OCI-LY1 (cell line): ENCODE measurements at regions not wholly inside any gene's neighbourhood (a gene's known extent, or its start where the extent isn't known, plus 50 kb on each side); places are given as distances from the start of the nearest gene placed in this dataset.

ENCODE experiments used
- H2AFZ ChIP-seq: fragments of 200-600 bp; sonication (generic), shearing (Covaris generic); 2 replicates; pipeline ENCODE4 v1.6.0; 2014; ENCODE audit warnings: antibody characterized with exemption, mild to moderate bottlenecking, low read length
- H3F3A ChIP-seq: fragments of 200-600 bp; sonication (generic), shearing (Covaris generic); 2 replicates; pipeline ENCODE4 v1.6.0; 2014; ENCODE audit warnings: mild to moderate bottlenecking, antibody characterized with exemption, low read length, moderate library complexity; ENCODE audit not compliant: insufficient read depth
- H3K27ac ChIP-seq: fragments of 200-600 bp; sonication (generic); 2 replicates; pipeline ENCODE4 v1.5.1; 2014; ENCODE audit warnings: low read length, mixed run types, mild to moderate bottlenecking, low read depth; ENCODE audit not compliant: poor library complexity, severe bottlenecking
- H3K27me3 ChIP-seq: fragments of 200-600 bp; sonication (generic); 2 replicates; pipeline ENCODE4 v1.6.0; 2014; ENCODE audit warnings: antibody characterized with exemption, mild to moderate bottlenecking, low read length, moderate library complexity; ENCODE audit not compliant: insufficient read depth
- H3K36me3 ChIP-seq: fragments of 200-600 bp; sonication (generic); 2 replicates; pipeline ENCODE4 v1.6.1; 2014; ENCODE audit warnings: mild to moderate bottlenecking, antibody characterized with exemption, low read length, moderate library complexity, mixed read lengths; ENCODE audit not compliant: insufficient read depth
- H3K4me1 ChIP-seq: fragments of 200-600 bp; sonication (generic); 2 replicates; pipeline ENCODE4 v1.5.1; 2014; ENCODE audit warnings: mild to moderate bottlenecking, low read length, moderate library complexity; ENCODE audit not compliant: insufficient read depth, severe bottlenecking
- H3K4me2 ChIP-seq: fragments of 200-600 bp; sonication (generic), shearing (Covaris generic); 2 replicates; pipeline ENCODE4 v1.6.1; 2014; ENCODE audit warnings: low read length
- H3K4me3 ChIP-seq: fragments of 200-600 bp; sonication (generic); 2 replicates; pipeline ENCODE4 v1.5.1; 2014; ENCODE audit warnings: low read length, low read depth, mild to moderate bottlenecking, mixed read lengths; ENCODE audit not compliant: poor library complexity, severe bottlenecking
- H3K79me2 ChIP-seq: fragments of 200-600 bp; shearing (Covaris generic); 2 replicates; pipeline ENCODE4 v1.6.1; 2016; ENCODE audit warnings: mixed run types, low read length, mixed read lengths; ENCODE audit not compliant: insufficient read depth
- H3K9ac ChIP-seq: fragments of 200-600 bp; sonication (generic), shearing (Covaris generic); 2 replicates; pipeline ENCODE4 v1.6.1; 2014; ENCODE audit warnings: mild to moderate bottlenecking, low read length, mixed read lengths
- H3K9me2 ChIP-seq: fragments of 200-600 bp; sonication (generic), shearing (Covaris generic); 2 replicates; pipeline ENCODE4 v1.6.1; 2014; ENCODE audit warnings: low read depth, mild to moderate bottlenecking, low read length, mixed read lengths
- H3K9me3 ChIP-seq: fragments of 200-600 bp; shearing (Covaris generic); 2 replicates; pipeline ENCODE4 v1.6.1; 2014; ENCODE audit warnings: low read length, mixed read lengths
- H4K20me1 ChIP-seq: fragments of 200-600 bp; sonication (generic), shearing (Covaris generic); 2 replicates; pipeline ENCODE4 v1.6.0; 2016; ENCODE audit warnings: mild to moderate bottlenecking, low read length; ENCODE audit not compliant: insufficient read depth
- EZH2 ChIP-seq: fragments of 200-600 bp; sonication (generic), shearing (Covaris generic); IDR thresholded peaks from 2 replicates; pipeline ENCODE4 v1.8.0; 2017; ENCODE audit warnings: borderline replicate concordance, mixed run types, mild to moderate bottlenecking, antibody characterized with exemption, low read length, moderate library complexity, mixed read lengths
- TF ChIP-seq, protein P1 (sequence below): fragments of 200-600 bp; sonication (generic), shearing (Covaris generic); IDR thresholded peaks from 2 replicates; pipeline ENCODE4 v1.5.1; 2017; ENCODE audit warnings: mild to moderate bottlenecking, antibody characterized with exemption, low read length, moderate library complexity, mixed read lengths

DNA sequence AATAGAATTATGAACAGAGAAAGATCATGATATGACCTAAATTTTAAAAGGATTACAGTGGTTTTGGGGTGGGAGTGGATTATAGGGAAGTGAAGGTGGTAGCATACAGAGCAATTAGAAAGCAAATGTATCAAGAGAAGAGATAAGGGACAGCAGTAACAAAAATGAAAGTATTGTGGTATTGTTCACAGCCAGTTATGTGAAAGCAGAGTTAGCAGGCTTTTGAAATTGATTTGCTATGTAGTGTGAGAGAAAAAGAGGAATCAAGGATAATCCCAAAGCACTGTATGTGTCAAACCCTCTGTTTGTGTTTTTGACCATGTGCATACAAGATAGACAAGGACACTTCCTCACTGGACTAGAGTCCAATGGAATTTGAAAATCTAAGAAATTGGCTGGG is 1721.4 kb downstream of the PCDH9 start:
- H4K20me1 ChIP-seq = no peaks in the 10 kb centered on the region
- no peaks in the 10 kb centered on the region for H3K9me2 ChIP-seq
- no peaks in the 10 kb centered on the region for H3K9me3 ChIP-seq
- no peaks in the 10 kb centered on the region for H3F3A ChIP-seq
- TF ChIP-seq EZH2 = no peak
- TF ChIP-seq, protein P1, sequence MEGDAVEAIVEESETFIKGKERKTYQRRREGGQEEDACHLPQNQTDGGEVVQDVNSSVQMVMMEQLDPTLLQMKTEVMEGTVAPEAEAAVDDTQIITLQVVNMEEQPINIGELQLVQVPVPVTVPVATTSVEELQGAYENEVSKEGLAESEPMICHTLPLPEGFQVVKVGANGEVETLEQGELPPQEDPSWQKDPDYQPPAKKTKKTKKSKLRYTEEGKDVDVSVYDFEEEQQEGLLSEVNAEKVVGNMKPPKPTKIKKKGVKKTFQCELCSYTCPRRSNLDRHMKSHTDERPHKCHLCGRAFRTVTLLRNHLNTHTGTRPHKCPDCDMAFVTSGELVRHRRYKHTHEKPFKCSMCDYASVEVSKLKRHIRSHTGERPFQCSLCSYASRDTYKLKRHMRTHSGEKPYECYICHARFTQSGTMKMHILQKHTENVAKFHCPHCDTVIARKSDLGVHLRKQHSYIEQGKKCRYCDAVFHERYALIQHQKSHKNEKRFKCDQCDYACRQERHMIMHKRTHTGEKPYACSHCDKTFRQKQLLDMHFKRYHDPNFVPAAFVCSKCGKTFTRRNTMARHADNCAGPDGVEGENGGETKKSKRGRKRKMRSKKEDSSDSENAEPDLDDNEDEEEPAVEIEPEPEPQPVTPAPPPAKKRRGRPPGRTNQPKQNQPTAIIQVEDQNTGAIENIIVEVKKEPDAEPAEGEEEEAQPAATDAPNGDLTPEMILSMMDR = no peak
- no peak overlapping the region for H2AFZ ChIP-seq
- no peaks in the 10 kb centered on the region for H3K36me3 ChIP-seq
- H3K4me3 ChIP-seq = no peak overlapping the region
- no peaks in the 10 kb centered on the region for H3K27me3 ChIP-seq
- H3K4me1 ChIP-seq = peaks cover 12% of the 10 kb centered on the region
- H3K4me2 ChIP-seq = no peak overlapping the region
- no peak overlapping the region for H3K27ac ChIP-seq
- no peaks in the 10 kb centered on the region for H3K79me2 ChIP-seq
- H3K9ac ChIP-seq = no peak overlapping the region

DNA sequence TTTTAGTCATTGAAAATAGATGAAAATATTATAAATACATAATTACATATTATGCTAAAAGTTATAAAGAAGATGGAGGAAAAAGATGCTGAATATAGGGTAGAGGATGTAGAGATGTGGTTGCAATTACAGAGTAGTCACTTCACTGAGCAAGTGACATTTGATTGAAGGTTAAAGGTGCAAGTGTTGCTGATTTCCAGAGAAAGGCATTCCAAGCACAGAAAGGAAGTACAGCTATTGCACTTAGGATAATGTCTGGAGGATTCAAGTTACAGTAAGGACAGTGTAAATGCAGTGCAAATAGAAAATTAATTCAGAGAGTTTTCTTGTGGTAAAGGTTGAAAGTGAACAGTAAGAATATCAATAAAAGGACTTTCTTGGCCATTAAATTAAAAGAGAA is 1721.8 kb downstream of the PCDH9 start:
- no peaks in the 10 kb centered on the region for H3K27me3 ChIP-seq
- H3K4me2 ChIP-seq = no peak overlapping the region
- TF ChIP-seq, protein P1 = no peak
- no peak for TF ChIP-seq EZH2
- no peaks in the 10 kb centered on the region for H3F3A ChIP-seq
- no peak overlapping the region for H2AFZ ChIP-seq
- no peaks in the 10 kb centered on the region for H3K36me3 ChIP-seq
- no peak overlapping the region for H3K4me3 ChIP-seq
- H3K79me2 ChIP-seq = no peaks in the 10 kb centered on the region
- H4K20me1 ChIP-seq = no peaks in the 10 kb centered on the region
- no peaks in the 10 kb centered on the region for H3K9me2 ChIP-seq
- H3K9ac ChIP-seq = no peak overlapping the region
- H3K4me1 ChIP-seq = peaks cover 12% of the 10 kb centered on the region
- H3K27ac ChIP-seq = no peak overlapping the region
- H3K9me3 ChIP-seq = no peaks in the 10 kb centered on the region; the same call in 1 of the 2 replicates

GRCh38 chr13:65505941-65506340 is 1724.2 kb downstream of the PCDH9 start:
- peaks cover 12% of the 10 kb centered on the region for H3K4me1 ChIP-seq
- H3K36me3 ChIP-seq = no peaks in the 10 kb centered on the region
- H3K27me3 ChIP-seq = no peaks in the 10 kb centered on the region
- peak overlapping the region; percentile 19; the same call in 1 of the 2 replicates for H3K4me2 ChIP-seq
- H3K4me3 ChIP-seq = no peak overlapping the region
- no peaks in the 10 kb centered on the region for H3F3A ChIP-seq
- H2AFZ ChIP-seq = peak overlapping the region; percentile 96
- no peaks in the 10 kb centered on the region for H3K9me2 ChIP-seq
- no peak overlapping the region for H3K9ac ChIP-seq
- TF ChIP-seq, protein P1 = no peak
- TF ChIP-seq EZH2 = no peak
- H4K20me1 ChIP-seq = no peaks in the 10 kb centered on the region
- H3K79me2 ChIP-seq = no peaks in the 10 kb centered on the region
- H3K27ac ChIP-seq = peak overlapping the region; percentile 58
- H3K9me3 ChIP-seq = peaks cover 5% of the 10 kb centered on the region
